ENCODE measurements at regions not wholly inside any gene's neighbourhood (a gene's known extent, or its start where the extent isn't known, plus 50 kb on each side); places are given as distances from the start of the nearest gene placed in this dataset.
"Not testable (repeated sequence)": the region's sequence is repeated elsewhere in the genome, so short reads cannot be mapped to it uniquely, and the experiment has no call there.

DNA sequence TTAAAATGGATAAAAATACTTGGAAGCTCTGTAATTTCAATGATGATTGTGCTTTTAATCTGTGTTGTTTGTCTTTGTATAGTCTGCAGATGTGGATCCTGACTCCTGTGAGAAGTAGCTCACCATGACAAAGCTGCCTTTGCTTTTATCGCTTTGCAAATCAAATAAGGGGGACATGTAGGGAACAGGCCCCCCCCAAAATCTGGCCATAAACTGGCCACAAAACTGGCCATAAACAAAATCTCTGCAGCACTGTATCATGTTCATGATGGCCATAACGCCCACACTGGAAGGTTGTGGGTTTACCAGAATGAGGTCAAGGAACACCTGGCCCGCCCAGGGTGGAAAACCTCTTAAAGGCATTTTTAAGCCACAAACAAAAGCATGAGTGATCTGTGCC, 366.0 kb upstream of the FGF16 start:
- not testable (repeated sequence) for H3K27ac ChIP-seq (ENCODE audit: low read length); H3K4me1 ChIP-seq (ENCODE audit: insufficient read depth, low read length); H3K9ac ChIP-seq (ENCODE audit: low read depth, low read length); H3K36me3 ChIP-seq (ENCODE audit: insufficient read depth, low read depth, low read length); H3K9me3 ChIP-seq (ENCODE audit: insufficient read depth, low read depth, low read length); H3K4me3 ChIP-seq (ENCODE audit: low read length); H3K27me3 ChIP-seq (ENCODE audit: insufficient read depth, low read length)

DNA sequence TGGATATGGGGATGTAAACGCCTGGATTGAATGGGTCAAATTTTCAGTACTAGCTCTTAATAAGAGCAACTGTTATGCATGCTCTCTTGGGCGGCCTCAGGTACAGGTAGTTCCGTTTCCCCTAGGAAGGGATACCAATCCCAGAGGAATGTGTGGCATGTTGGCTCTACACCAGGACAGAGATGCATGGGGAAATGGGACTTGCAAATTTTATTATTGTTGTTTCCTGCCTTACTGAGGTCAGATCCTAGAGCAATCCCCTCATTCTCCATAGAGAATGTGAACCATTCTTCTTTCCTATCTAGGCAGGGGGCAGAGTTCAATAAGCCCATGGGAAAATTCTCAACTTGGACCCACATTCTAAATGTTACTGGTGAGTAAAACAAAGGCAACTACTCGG, 361.8 kb upstream of the FGF16 start:
- no peak overlapping the region for H3K9ac ChIP-seq (ENCODE audit: low read depth, low read length)
- no peaks in the 10 kb centered on the region for H3K36me3 ChIP-seq (ENCODE audit: insufficient read depth, low read depth, low read length)
- H3K27ac ChIP-seq (ENCODE audit: low read length) = no peak overlapping the region
- H3K4me3 ChIP-seq (ENCODE audit: low read length) = no peak overlapping the region
- H3K4me1 ChIP-seq (ENCODE audit: insufficient read depth, low read length) = no peaks in the 10 kb centered on the region
- H3K9me3 ChIP-seq (ENCODE audit: insufficient read depth, low read depth, low read length) = peaks cover 5% of the 10 kb centered on the region; the same call in 1 of the 2 replicates
- no peaks in the 10 kb centered on the region for H3K27me3 ChIP-seq (ENCODE audit: insufficient read depth, low read length)

- Histone ChIP-seq H3K27ac (ENCODE audit: low read length) (no peak overlapping the region), H3K9me3 (ENCODE audit: insufficient read depth, low read depth, low read length) (no peaks in the 10 kb centered on the region), H3K9ac (ENCODE audit: low read depth, low read length) (no peak overlapping the region), H3K27me3 (ENCODE audit: insufficient read depth, low read length) (no peaks in the 10 kb centered on the region), H3K4me3 (ENCODE audit: low read length) (no peak overlapping the region), H3K4me1 (ENCODE audit: insufficient read depth, low read length) (no peaks in the 10 kb centered on the region), H3K36me3 (ENCODE audit: insufficient read depth, low read depth, low read length) (no peaks in the 10 kb centered on the region)
Observed at GRCh38 chrX:77087529-77088169, 359.5 kb upstream of the FGF16 start.

- Histone ChIP-seq H3K9ac (ENCODE audit: low read depth, low read length) (no peak overlapping the region), H3K27ac (ENCODE audit: low read length) (no peak overlapping the region), H3K27me3 (ENCODE audit: insufficient read depth, low read length) (no peaks in the 10 kb centered on the region), H3K9me3 (ENCODE audit: insufficient read depth, low read depth, low read length) (no peaks in the 10 kb centered on the region), H3K4me3 (ENCODE audit: low read length) (no peak overlapping the region), H3K4me1 (ENCODE audit: insufficient read depth, low read length) (no peaks in the 10 kb centered on the region), H3K36me3 (ENCODE audit: insufficient read depth, low read depth, low read length) (no peaks in the 10 kb centered on the region)
Observed at GRCh38 chrX:77088233-77088632, 359.0 kb upstream of the FGF16 start.

GRCh38 chrX:77114501-77114900, 332.7 kb upstream of the FGF16 start:
- Histone ChIP-seq H3K9ac (ENCODE audit: low read depth, low read length) (no peak overlapping the region), H3K9me3 (ENCODE audit: insufficient read depth, low read depth, low read length) (no peaks in the 10 kb centered on the region), H3K36me3 (ENCODE audit: insufficient read depth, low read depth, low read length) (no peaks in the 10 kb centered on the region), H3K4me3 (ENCODE audit: low read length) (no peak overlapping the region), H3K27ac (ENCODE audit: low read length) (no peak overlapping the region), H3K27me3 (ENCODE audit: insufficient read depth, low read length) (no peaks in the 10 kb centered on the region), H3K4me1 (ENCODE audit: insufficient read depth, low read length) (no peaks in the 10 kb centered on the region)

DNA sequence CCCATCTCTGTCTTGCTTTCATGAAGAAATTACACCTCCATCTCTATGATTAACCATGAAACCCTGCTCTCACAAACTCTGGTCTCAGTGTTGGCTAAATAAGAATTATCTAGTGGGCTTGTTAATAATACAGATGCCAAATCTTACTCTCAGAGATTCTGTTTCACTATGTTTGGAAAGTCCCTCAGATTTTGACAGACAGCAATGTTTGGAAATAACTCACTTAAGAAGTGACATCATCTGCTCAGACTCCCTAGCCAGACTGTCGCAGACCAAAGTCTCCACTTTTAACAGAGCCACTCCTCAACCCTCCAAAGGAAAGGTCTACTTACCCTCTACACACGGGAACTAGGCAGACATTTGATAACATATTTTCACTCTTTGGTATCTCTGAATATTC, 328.5 kb upstream of the FGF16 start:
- no peak overlapping the region for H3K27ac ChIP-seq (ENCODE audit: low read length)
- H3K4me3 ChIP-seq (ENCODE audit: low read length) = no peak overlapping the region
- H3K27me3 ChIP-seq (ENCODE audit: insufficient read depth, low read length) = no peaks in the 10 kb centered on the region
- H3K36me3 ChIP-seq (ENCODE audit: insufficient read depth, low read depth, low read length) = no peaks in the 10 kb centered on the region
- H3K4me1 ChIP-seq (ENCODE audit: insufficient read depth, low read length) = no peaks in the 10 kb centered on the region
- H3K9ac ChIP-seq (ENCODE audit: low read depth, low read length) = no peak overlapping the region
- H3K9me3 ChIP-seq (ENCODE audit: insufficient read depth, low read depth, low read length) = no peaks in the 10 kb centered on the region

DNA sequence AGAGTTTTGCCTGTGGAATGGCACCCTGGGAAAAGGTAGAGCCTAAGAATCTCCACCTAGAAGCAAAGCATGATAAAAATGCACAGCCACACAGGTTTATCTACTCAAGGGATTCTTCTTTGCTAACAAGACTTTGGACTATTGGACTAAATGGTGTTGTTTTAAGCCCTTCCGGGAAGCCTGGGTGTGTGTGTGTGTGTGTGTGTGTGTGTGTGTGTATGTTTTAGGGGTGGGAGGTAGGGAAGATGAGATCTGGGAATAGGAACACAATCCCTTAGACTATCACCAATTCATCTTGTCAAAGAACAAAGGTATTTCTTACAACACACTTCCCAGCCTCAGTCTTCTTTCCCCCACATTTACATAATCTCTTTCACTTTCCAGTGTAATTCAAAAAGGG, 327.5 kb upstream of the FGF16 start:
- no peaks in the 10 kb centered on the region for H3K9me3 ChIP-seq (ENCODE audit: insufficient read depth, low read depth, low read length)
- H3K27me3 ChIP-seq (ENCODE audit: insufficient read depth, low read length) = no peaks in the 10 kb centered on the region
- H3K9ac ChIP-seq (ENCODE audit: low read depth, low read length) = no peak overlapping the region
- no peak overlapping the region for H3K4me3 ChIP-seq (ENCODE audit: low read length)
- H3K4me1 ChIP-seq (ENCODE audit: insufficient read depth, low read length) = no peaks in the 10 kb centered on the region
- H3K36me3 ChIP-seq (ENCODE audit: insufficient read depth, low read depth, low read length) = no peaks in the 10 kb centered on the region
- no peak overlapping the region for H3K27ac ChIP-seq (ENCODE audit: low read length)

DNA sequence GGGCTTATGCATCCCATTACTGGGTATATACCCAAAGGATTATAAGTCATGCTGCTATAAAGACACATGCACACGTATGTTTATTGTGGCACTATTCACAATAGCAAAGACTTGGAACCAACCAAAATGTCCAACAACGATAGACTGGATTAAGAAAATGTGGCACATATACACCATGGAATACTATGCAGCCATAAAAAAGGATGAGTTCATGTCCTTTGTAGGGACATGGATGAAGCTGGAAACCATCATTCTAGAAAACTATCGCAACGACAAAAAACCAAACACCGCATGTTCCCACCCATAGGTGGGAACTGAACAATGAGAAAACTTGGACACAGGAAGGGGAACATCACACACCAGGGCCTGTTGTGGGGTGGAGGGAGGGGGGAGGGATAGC, 323.3 kb upstream of the FGF16 start:
- H3K36me3 ChIP-seq (ENCODE audit: insufficient read depth, low read depth, low read length); H3K9me3 ChIP-seq (ENCODE audit: insufficient read depth, low read depth, low read length); H3K4me3 ChIP-seq (ENCODE audit: low read length); H3K27ac ChIP-seq (ENCODE audit: low read length); H3K4me1 ChIP-seq (ENCODE audit: insufficient read depth, low read length); H3K27me3 ChIP-seq (ENCODE audit: insufficient read depth, low read length); H3K9ac ChIP-seq (ENCODE audit: low read depth, low read length): not testable (repeated sequence)

DNA sequence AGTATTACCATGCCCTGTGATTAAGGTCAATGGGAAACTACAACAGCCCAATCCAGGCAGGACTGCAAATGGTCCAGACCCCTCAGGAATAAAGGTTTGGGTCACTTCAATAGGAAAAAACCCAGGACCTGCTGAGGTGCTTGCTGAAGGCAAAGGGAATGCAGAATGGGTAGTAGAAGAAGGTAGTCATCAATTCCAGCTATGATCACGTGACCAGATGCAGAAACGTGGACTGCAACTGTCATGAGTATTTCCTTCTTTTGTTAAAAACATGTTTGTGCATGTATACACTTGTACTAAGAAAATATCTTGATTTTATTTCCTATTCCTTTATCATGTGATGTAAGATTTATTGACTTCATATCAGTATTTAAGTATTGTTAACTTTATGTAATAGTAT, 319.6 kb upstream of the FGF16 start:
- H3K4me3 ChIP-seq (ENCODE audit: low read length); H3K27me3 ChIP-seq (ENCODE audit: insufficient read depth, low read length); H3K4me1 ChIP-seq (ENCODE audit: insufficient read depth, low read length); H3K9me3 ChIP-seq (ENCODE audit: insufficient read depth, low read depth, low read length); H3K36me3 ChIP-seq (ENCODE audit: insufficient read depth, low read depth, low read length); H3K27ac ChIP-seq (ENCODE audit: low read length); H3K9ac ChIP-seq (ENCODE audit: low read depth, low read length): not testable (repeated sequence)

- H3K27me3 ChIP-seq (ENCODE audit: insufficient read depth, low read length) = no peaks in the 10 kb centered on the region
- no peaks in the 10 kb centered on the region for H3K36me3 ChIP-seq (ENCODE audit: insufficient read depth, low read depth, low read length)
- no peaks in the 10 kb centered on the region for H3K9me3 ChIP-seq (ENCODE audit: insufficient read depth, low read depth, low read length)
Observed at GRCh38 chrX:77143907-77144306, 303.3 kb upstream of the FGF16 start.

DNA sequence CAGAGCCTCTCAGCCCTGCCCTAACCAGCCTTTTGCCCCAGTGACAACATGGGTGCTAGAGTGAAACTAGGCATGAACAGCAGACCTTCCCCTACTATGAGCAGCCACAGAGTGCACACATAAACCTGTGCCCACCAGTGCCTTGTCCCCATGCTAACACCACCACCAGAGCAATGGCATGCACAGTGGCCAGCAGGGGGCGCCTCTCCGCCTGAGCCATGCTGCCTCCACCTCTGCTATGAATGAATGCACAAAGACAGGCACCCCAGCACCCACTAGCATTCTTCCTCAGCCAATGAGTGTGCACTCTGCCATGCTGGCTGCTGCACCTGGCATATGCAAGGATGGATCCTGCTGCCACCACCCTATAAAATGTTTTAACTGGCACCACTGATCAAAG, 286.9 kb upstream of the FGF16 start:
- H3K4me3 ChIP-seq (ENCODE audit: low read length) = no peak overlapping the region
- no peak overlapping the region for H3K9ac ChIP-seq (ENCODE audit: low read depth, low read length)
- no peaks in the 10 kb centered on the region for H3K4me1 ChIP-seq (ENCODE audit: insufficient read depth, low read length)
- no peaks in the 10 kb centered on the region for H3K9me3 ChIP-seq (ENCODE audit: insufficient read depth, low read depth, low read length)
- no peaks in the 10 kb centered on the region for H3K27me3 ChIP-seq (ENCODE audit: insufficient read depth, low read length)
- no peaks in the 10 kb centered on the region for H3K36me3 ChIP-seq (ENCODE audit: insufficient read depth, low read depth, low read length)
- no peak overlapping the region for H3K27ac ChIP-seq (ENCODE audit: low read length)

More at GRCh38 chrX:77143907-77144306, 303.3 kb upstream of the FGF16 start:
- Histone ChIP-seq H3K27ac (ENCODE audit: low read length) (no peak overlapping the region), H3K4me1 (ENCODE audit: insufficient read depth, low read length) (no peaks in the 10 kb centered on the region), H3K4me3 (ENCODE audit: low read length) (no peak overlapping the region), H3K9ac (ENCODE audit: low read depth, low read length) (no peak overlapping the region)

- Histone ChIP-seq H3K9me3 (ENCODE audit: insufficient read depth, low read depth, low read length) (no peaks in the 10 kb centered on the region), H3K4me3 (ENCODE audit: low read length) (no peak overlapping the region), H3K4me1 (ENCODE audit: insufficient read depth, low read length) (no peaks in the 10 kb centered on the region), H3K9ac (ENCODE audit: low read depth, low read length) (no peak overlapping the region), H3K27ac (ENCODE audit: low read length) (no peak overlapping the region), H3K27me3 (ENCODE audit: insufficient read depth, low read length) (no peaks in the 10 kb centered on the region), H3K36me3 (ENCODE audit: insufficient read depth, low read depth, low read length) (no peaks in the 10 kb centered on the region)
Observed at GRCh38 chrX:77162777-77163176, 284.4 kb upstream of the FGF16 start.

DNA sequence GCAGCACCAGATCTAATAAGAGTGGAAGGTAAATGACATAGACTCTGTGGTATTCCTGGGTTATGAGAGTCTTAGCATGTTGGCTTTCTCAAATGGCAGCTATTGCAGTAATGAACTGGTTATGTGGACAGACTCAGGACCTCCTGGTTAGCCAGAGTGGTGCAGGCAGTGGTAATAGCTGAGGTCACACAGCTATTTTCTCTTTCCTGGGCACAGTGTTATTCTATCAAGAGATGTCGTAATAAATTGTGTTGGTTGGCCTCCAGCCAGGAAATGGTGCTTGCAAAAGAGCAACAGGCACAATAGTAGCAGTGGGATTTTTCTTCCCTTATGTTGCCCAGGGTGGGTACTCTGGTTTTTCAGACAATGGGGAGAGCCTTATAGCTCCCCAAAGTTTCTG, 279.2 kb upstream of the FGF16 start:
- Histone ChIP-seq H3K27me3 (ENCODE audit: insufficient read depth, low read length) (no peaks in the 10 kb centered on the region), H3K4me1 (ENCODE audit: insufficient read depth, low read length) (no peaks in the 10 kb centered on the region), H3K9ac (ENCODE audit: low read depth, low read length) (no peak overlapping the region), H3K9me3 (ENCODE audit: insufficient read depth, low read depth, low read length) (no peaks in the 10 kb centered on the region), H3K36me3 (ENCODE audit: insufficient read depth, low read depth, low read length) (no peaks in the 10 kb centered on the region), H3K27ac (ENCODE audit: low read length) (no peak overlapping the region), H3K4me3 (ENCODE audit: low read length) (no peak overlapping the region)
